Prostate gland (tissue), 2 donors: ENCODE measurements at regions not wholly inside any gene's neighbourhood (a gene's known extent, or its start where the extent isn't known, plus 50 kb on each side); places are given as distances from the start of the nearest gene placed in this dataset.

Experiments
- DNase-seq: peaks from one replicate; pipeline ENCODE4 v3.0.0-alpha.2; 2019; ENCODE audit warnings: low spot score
- H3K27ac ChIP-seq, 2 donors: fragments of 200-600 bp; sonication (generic); 2 replicates each; pipeline ENCODE4 v1.5.1; 2017 to 2019
- H3K27me3 ChIP-seq: fragments of 200-600 bp; sonication (generic); replicated peaks from 2 replicates; pipeline ENCODE4 v1.5.1; 2019; ENCODE audit not compliant: insufficient read depth
- H3K36me3 ChIP-seq, 2 donors: fragments of 200-600 bp; sonication (generic); 1 replicate in 1 of 2; 2 replicates in 1 of 2; pipeline versions ENCODE4 v1.5.1 to v1.8.1; 2017 to 2019
- H3K4me1 ChIP-seq: fragments of 200-600 bp; sonication (generic); replicated peaks from 2 replicates; pipeline ENCODE4 v1.5.1; 2019
- H3K4me3 ChIP-seq, 2 donors: fragments of 200-600 bp; sonication (generic); 2 replicates each; pipeline ENCODE4 v1.5.1; 2017 to 2019
- H3K9me3 ChIP-seq: fragments of 200-600 bp; sonication (generic); 2 replicates; pipeline ENCODE4 v1.5.1; 2017
- CTCF ChIP-seq, 4 experiments: fragments of 200-600 bp in 2 of 4; fragments of 450-650 bp in 2 of 4; sonication (generic) in 2 of 4; IDR thresholded peaks; 1 replicate in 3 of 4; 2 replicates in 1 of 4; pipeline ENCODE4 v1.5.1; 2016 to 2019; ENCODE audit warnings: antibody characterized with exemption in 4 of 4, mild to moderate bottlenecking in 2 of 4, moderate library complexity in 2 of 4
- POLR2A ChIP-seq: fragments of 450-650 bp; IDR thresholded peaks from one replicate; pipeline ENCODE4 v1.6.1; 2016; ENCODE audit warnings: antibody characterized with exemption, mild to moderate bottlenecking
- POLR2AphosphoS5 ChIP-seq: sonication (generic); formaldehyde crosslinking; IDR thresholded peaks from one replicate; pipeline ENCODE4 v1.6.1; 2017; ENCODE audit warnings: antibody characterized with exemption
- WGBS: methylation state at CpG from one replicate; pipeline ENCODE4 v1.1.5; 2018; 5-methylcytosine and 5-hydroxymethylcytosine counted together
- intact Hi-C: fragments of 100-400 bp; cut with DNase I; formaldehyde crosslinking; loops from one replicate; pipeline ENCODE4 v1.14.2; 2022

DNA sequence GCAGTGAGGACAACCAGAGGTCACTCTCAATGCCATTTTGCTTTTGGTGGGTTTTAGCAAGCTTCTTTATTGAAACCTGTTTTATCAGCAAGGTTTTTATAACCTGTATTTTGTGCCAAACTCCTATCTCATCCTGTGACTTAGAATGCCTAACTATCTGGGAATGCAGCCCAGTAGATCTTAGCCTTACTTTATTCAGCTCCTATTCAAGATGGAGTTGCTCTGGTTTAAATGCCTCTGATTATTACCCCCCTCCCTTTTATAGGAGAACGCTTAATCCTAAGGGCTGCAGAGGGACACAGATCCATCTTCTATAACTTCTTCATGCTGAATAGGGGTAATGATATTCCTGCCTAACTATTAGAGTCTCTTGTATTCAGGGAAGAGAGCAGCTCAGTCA lies 179.1 kb downstream of the KIF18A start:
- no peak overlapping the region for H3K27ac ChIP-seq
- H3K9me3 ChIP-seq: no peaks in the 10 kb centered on the region
- H3K27me3 ChIP-seq: no peaks in the 10 kb centered on the region
- 67% methylated on average over 1 of the region's 1 CpG for WGBS
- H3K36me3 ChIP-seq: no peaks in the 10 kb centered on the region
- H3K4me1 ChIP-seq: no peaks in the 10 kb centered on the region
- DNase-seq: no peak
- intact Hi-C loops: no loop called here
- H3K4me3 ChIP-seq: no peak overlapping the region
- TF ChIP-seq POLR2A: no peak
- no peak for TF ChIP-seq POLR2AphosphoS5
- TF ChIP-seq CTCF (IDR thresholded peaks at IDR 0.05): no peak

DNA sequence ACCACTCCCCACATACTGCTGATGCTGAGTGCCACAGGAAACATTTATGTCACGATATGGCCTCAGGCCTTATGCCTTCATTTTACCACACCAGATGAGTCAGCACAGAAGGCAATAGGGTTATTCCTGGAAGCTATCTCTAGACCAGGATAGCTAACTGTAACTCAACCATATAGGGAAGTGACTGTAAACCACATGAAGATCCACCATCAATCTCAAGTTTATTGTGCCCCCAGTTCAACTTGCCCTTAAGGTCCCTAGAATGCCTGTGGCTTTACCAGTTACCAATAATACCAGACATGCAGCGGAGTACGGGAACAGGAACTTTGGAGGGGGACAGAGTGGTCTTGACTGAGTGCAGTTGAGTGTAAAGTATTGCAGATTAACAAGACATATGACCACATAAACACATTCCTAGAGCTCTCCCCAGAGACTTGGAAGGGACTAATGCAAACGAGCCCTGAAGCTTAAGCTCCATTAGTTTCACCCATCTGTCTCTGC lies 180.9 kb downstream of the KIF18A start:
- H3K36me3 ChIP-seq: no peaks in the 10 kb centered on the region
- WGBS: 78% methylated on average over 4 of the region's 4 CpGs
- no peaks in the 10 kb centered on the region for H3K27me3 ChIP-seq
- no peaks in the 10 kb centered on the region for H3K4me1 ChIP-seq
- intact Hi-C loops: no loop called here
- DNase-seq: no peak
- TF ChIP-seq CTCF (IDR thresholded peaks at IDR 0.05) (no peak), POLR2A (no peak), POLR2AphosphoS5 (no peak)
- no peak overlapping the region for H3K27ac ChIP-seq
- H3K9me3 ChIP-seq: no peaks in the 10 kb centered on the region
- H3K4me3 ChIP-seq: no peak overlapping the region

GRCh38 chr11:27926486-27926885 lies 181.5 kb downstream of the KIF18A start:
- intact Hi-C loops: no loop called here
- H3K4me3 ChIP-seq: no peak overlapping the region
- H3K4me1 ChIP-seq: no peaks in the 10 kb centered on the region
- no peak overlapping the region for H3K27ac ChIP-seq
- no peaks in the 10 kb centered on the region for H3K36me3 ChIP-seq
- DNase-seq: no peak
- no peaks in the 10 kb centered on the region for H3K27me3 ChIP-seq
- no peak for TF ChIP-seq CTCF (IDR thresholded peaks at IDR 0.05)
- no peak for TF ChIP-seq POLR2AphosphoS5
- no peak for TF ChIP-seq POLR2A
- 85% methylated on average over 2 of the region's 2 CpGs for WGBS
- no peaks in the 10 kb centered on the region for H3K9me3 ChIP-seq

DNA sequence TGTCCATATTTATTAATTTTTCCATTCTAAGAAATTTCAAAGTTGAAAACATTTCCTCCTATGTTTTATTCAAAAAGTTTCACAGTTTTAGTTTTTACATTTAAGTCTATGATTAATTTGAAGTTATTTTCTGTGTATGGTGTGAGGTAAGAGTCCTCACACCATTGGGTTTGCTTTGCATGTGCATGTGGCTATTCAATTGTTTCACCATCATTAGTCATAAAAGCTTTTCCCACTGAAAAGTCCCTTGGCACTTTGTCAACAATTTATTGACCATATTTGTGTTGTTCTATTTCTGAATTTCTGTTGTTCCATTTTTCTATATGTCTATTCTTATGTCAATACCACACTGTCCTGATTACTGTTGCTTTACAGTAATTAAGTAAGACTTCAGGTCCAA lies 186.5 kb downstream of the KIF18A start:
- no peaks in the 10 kb centered on the region for H3K27me3 ChIP-seq
- intact Hi-C loops: no loop called here
- no peak for DNase-seq
- H3K4me3 ChIP-seq: no peak overlapping the region
- TF ChIP-seq POLR2AphosphoS5: no peak
- TF ChIP-seq POLR2A: no peak
- TF ChIP-seq CTCF (IDR thresholded peaks at IDR 0.05): no peak
- H3K9me3 ChIP-seq: no peaks in the 10 kb centered on the region
- H3K36me3 ChIP-seq: no peaks in the 10 kb centered on the region
- H3K27ac ChIP-seq: no peak overlapping the region
- H3K4me1 ChIP-seq: no peaks in the 10 kb centered on the region

- WGBS: 69% methylated on average over 6 of the region's 6 CpGs
- no peaks in the 10 kb centered on the region for H3K36me3 ChIP-seq
- no peak for DNase-seq
- H3K4me1 ChIP-seq: no peaks in the 10 kb centered on the region
- intact Hi-C loops: no loop called here
- no peaks in the 10 kb centered on the region for H3K9me3 ChIP-seq
- H3K4me3 ChIP-seq: no peak overlapping the region
- TF ChIP-seq CTCF (IDR thresholded peaks at IDR 0.05) (no peak), POLR2A (no peak), POLR2AphosphoS5 (no peak)
- H3K27ac ChIP-seq: no peak overlapping the region
- no peaks in the 10 kb centered on the region for H3K27me3 ChIP-seq
These were observed 191.3 kb downstream of the KIF18A start for GRCh38 chr11:27916541-27917100.
